Panc1 (cell line): ENCODE measurements at regions not wholly inside any gene's neighbourhood (a gene's known extent, or its start where the extent isn't known, plus 50 kb on each side); places are given as distances from the start of the nearest gene placed in this dataset.

Source experiments
- ATAC-seq: fragments of 200-7000 bp; cut with Tn5 transposase; 2 replicates; pipeline ENCODE4 v1.9.1; 2020; ENCODE audit warnings: mild to moderate bottlenecking, moderate library complexity
- BruUV-seq: library from RNA; stranded (reverse); fragments of 400-500 nt; replicated peaks from 2 replicates; lab custom pipeline; 2021; lab: Mats Ljungman, UMichigan
- CTCF ChIA-PET: fragments of 300-600 bp; sonication (Branson Sonifier 250); formaldehyde crosslinking; loops from one replicate; lab custom pipeline; 2022; ENCODE audit warnings: antibody characterized with exemption; lab: Charles Lee
- POLR2A ChIA-PET: fragments of 300-600 bp; sonication (Branson Sonifier 250); formaldehyde crosslinking; loops from one replicate; lab custom pipeline; 2022; ENCODE audit warnings: antibody characterized with exemption; lab: Charles Lee
- DNase-seq: peaks from one replicate; pipeline ENCODE4 v3.0.0-alpha.2; 2010; ENCODE audit warnings: low read depth, low spot score
- H3K27ac ChIP-seq: 2 replicates; pipeline ENCODE4 v1.5.1; 2011; ENCODE audit warnings: mild to moderate bottlenecking, low read length, inconsistent platforms
- H3K27me3 ChIP-seq: fragments of 200-500 bp; sonication (Bioruptor generic); 2 replicates; pipeline ENCODE4 v1.6.0; 2014; ENCODE audit warnings: low read length, inconsistent platforms; ENCODE audit not compliant: control insufficient read depth, insufficient read depth
- H3K36me3 ChIP-seq: fragments of 200-500 bp; sonication (Bioruptor generic); 2 replicates; pipeline ENCODE4 v1.5.1; 2014; ENCODE audit warnings: inconsistent platforms, mild to moderate bottlenecking, low read length, moderate library complexity; ENCODE audit not compliant: control insufficient read depth, insufficient read depth
- H3K4me1 ChIP-seq: 2 replicates; pipeline ENCODE4 v1.5.1; 2011; ENCODE audit warnings: inconsistent platforms, mild to moderate bottlenecking, low read length, moderate library complexity; ENCODE audit not compliant: control insufficient read depth, insufficient read depth
- H3K4me3 ChIP-seq, 2 experiments: 2 replicates each; pipeline ENCODE4 v1.5.1; 2011 to 2012; ENCODE audit warnings: low read depth in 2 of 2, low read length in 2 of 2, mild to moderate bottlenecking in 2 of 2, inconsistent platforms in 1 of 2, moderate library complexity in 1 of 2
- H3K9me3 ChIP-seq: fragments of 200-500 bp; sonication (Bioruptor generic); 2 replicates; pipeline ENCODE4 v1.5.1; 2014; ENCODE audit warnings: low read depth, mild to moderate bottlenecking, inconsistent platforms, low read length, moderate library complexity; ENCODE audit not compliant: control insufficient read depth, insufficient read depth
- CTCF ChIP-seq: fragments of 450-650 bp; IDR thresholded peaks from 2 replicates; pipeline ENCODE4 v1.5.1; 2017; ENCODE audit warnings: mild to moderate bottlenecking
- POLR2AphosphoS5 ChIP-seq: IDR thresholded peaks from 2 replicates; pipeline ENCODE4 v1.6.1; 2012; ENCODE audit warnings: mild to moderate bottlenecking, low read depth, low read length, moderate library complexity
- REST ChIP-seq, 2 experiments: IDR thresholded peaks; 2 replicates each; pipeline ENCODE4 v1.6.1; 2011 to 2012; ENCODE audit warnings: low read depth in 2 of 2, control low read depth in 1 of 2, low read length in 1 of 2, mild to moderate bottlenecking in 1 of 2, moderate library complexity in 1 of 2; ENCODE audit not compliant: insufficient read depth in 1 of 2
- SIN3A ChIP-seq: IDR thresholded peaks from 2 replicates; pipeline ENCODE4 v1.6.1; 2012; ENCODE audit warnings: low read depth, mild to moderate bottlenecking, low read length, moderate library complexity, borderline replicate concordance; ENCODE audit not compliant: insufficient read depth
- TCF7L2 ChIP-seq: IDR thresholded peaks from 2 replicates; pipeline ENCODE4 v1.6.1; 2011; ENCODE audit warnings: mild to moderate bottlenecking, low read depth, low read length, inconsistent platforms
- in situ Hi-C: cut with HindIII; loops from 2 replicates; pipeline ENCODE4 v1.10.0; 2016; ENCODE audit warnings: low sequenced_read_pairs, low pct_unique_long_range_greater_than_20kb
- intact Hi-C: fragments of 100-400 bp; cut with micrococcal nuclease; formaldehyde crosslinking; loops from one replicate; pipeline ENCODE4 v1.10.0; 2022; ENCODE audit not compliant: unreplicated experiment

GRCh38 chr10:78417425-78418370 is 384.0 kb downstream of the RPS24 start:
- Histone ChIP-seq H3K27me3 (no peaks in the 10 kb centered on the region), H3K36me3 (no peaks in the 10 kb centered on the region), H3K4me1 (no peaks in the 10 kb centered on the region), H3K27ac (no peak overlapping the region), H3K4me3 (no peak overlapping the region), H3K9me3 (no peaks in the 10 kb centered on the region)
- CTCF ChIA-PET: no interaction called here
- POLR2A ChIA-PET: no interaction called here
- ATAC-seq (no peak), DNase-seq (no peak)
- BruUV-seq: no TSS peak
- intact Hi-C loops (no loop called here), in situ Hi-C loops (no loop called here)
- TF ChIP-seq POLR2AphosphoS5 (no peak), CTCF (no peak), SIN3A (no peak)

- POLR2A ChIA-PET: no interaction called here
Observed at GRCh38 chr10:78419481-78420265, 386.0 kb downstream of the RPS24 start.

More at GRCh38 chr10:78419481-78420265, 386.0 kb downstream of the RPS24 start:
- ATAC-seq (no peak), DNase-seq (no peak)
- no TSS peak for BruUV-seq
- CTCF ChIA-PET: interaction anchor here (1.3 kb wide), 1 partner anchor 9 kb away, joined by 3 read pairs; no protein-coding TSS in a partner anchor
- intact Hi-C loops: no loop called here
- in situ Hi-C loops: no loop called here
- Histone ChIP-seq H3K27ac (no peak overlapping the region), H3K4me3 (no peak overlapping the region), H3K36me3 (no peaks in the 10 kb centered on the region), H3K4me1 (no peaks in the 10 kb centered on the region), H3K27me3 (no peaks in the 10 kb centered on the region), H3K9me3 (no peaks in the 10 kb centered on the region)
- no peak for TF ChIP-seq TCF7L2
- no peak for TF ChIP-seq CTCF
- no peak for TF ChIP-seq POLR2AphosphoS5
- no peak for TF ChIP-seq SIN3A
- no peak for TF ChIP-seq REST (IDR thresholded peaks at IDR 0.05; ENCODE audit: insufficient read depth in 1 of 2, low read depth in 2 of 2, low read length in 1 of 2)
